ENCODE measurements at regions not wholly inside any gene's neighbourhood (a gene's known extent, or its start where the extent isn't known, plus 50 kb on each side); places are given as distances from the start of the nearest gene placed in this dataset.

GRCh38 chr12:82174383-82174782 is 183.8 kb downstream of the CCDC59 start:
- H3K4me3 Mint-ChIP-seq = no peak overlapping the region
- H3K36me3 Mint-ChIP-seq = no peaks in the 10 kb centered on the region
- POLR2A ChIA-PET = no interaction called here
- no peak overlapping the region for H3K27ac Mint-ChIP-seq
- H3K9me3 Mint-ChIP-seq = peaks cover 5% of the 10 kb centered on the region
- peaks cover 20% of the 10 kb centered on the region for H3K4me1 Mint-ChIP-seq
- no peaks in the 10 kb centered on the region for H3K27me3 Mint-ChIP-seq (ENCODE audit: low read depth)
- CTCF ChIA-PET = no interaction called here
- DNase-seq (ENCODE audit: low spot score) = no peak
- ATAC-seq = no peak
- TF ChIP-seq E2F4 (CRISPR knock-in tag; IDR thresholded peaks at IDR 0.05; ENCODE audit: borderline replicate concordance, low read depth) (no peak), AR (CRISPR knock-in tag; IDR thresholded peaks at IDR 0.05) (no peak), ATF2 (CRISPR knock-in tag; IDR thresholded peaks at IDR 0.05; ENCODE audit: borderline replicate concordance, low read depth) (no peak), ZNF512 (CRISPR knock-in tag; IDR thresholded peaks at IDR 0.05; ENCODE audit: borderline replicate concordance) (no peak), SP1 (CRISPR knock-in tag; conservative IDR thresholded peaks at IDR 0.05) (no peak), ARID4B (CRISPR knock-in tag; IDR thresholded peaks at IDR 0.05; ENCODE audit: borderline replicate concordance) (no peak), ZBTB21 (CRISPR knock-in tag; IDR thresholded peaks at IDR 0.05; ENCODE audit: borderline replicate concordance) (no peak), ERG (CRISPR knock-in tag; IDR thresholded peaks at IDR 0.05) (no peak), JAZF1 (CRISPR knock-in tag; IDR thresholded peaks at IDR 0.05) (no peak), ZNF232 (CRISPR knock-in tag; IDR thresholded peaks at IDR 0.05) (no peak), FOXK1 (CRISPR knock-in tag; IDR thresholded peaks at IDR 0.05) (no peak), CBFB (CRISPR knock-in tag; IDR thresholded peaks at IDR 0.05; ENCODE audit: low read depth) (no peak), HMGA2 (CRISPR knock-in tag; IDR thresholded peaks at IDR 0.05) (no peak), E2F5 (CRISPR knock-in tag; IDR thresholded peaks at IDR 0.05) (no peak), MAX (CRISPR knock-in tag; IDR thresholded peaks at IDR 0.05) (no peak), NR2C2 (CRISPR knock-in tag; IDR thresholded peaks at IDR 0.05) (no peak), ZNF416 (CRISPR knock-in tag; IDR thresholded peaks at IDR 0.05) (no peak), ETV6 (CRISPR knock-in tag; IDR thresholded peaks at IDR 0.05) (no peak), ZSCAN18 (CRISPR knock-in tag; IDR thresholded peaks at IDR 0.05) (no peak)
